Esophagus muscularis mucosa (tissue), 4 donors: ENCODE measurements at regions not wholly inside any gene's neighbourhood (a gene's known extent, or its start where the extent isn't known, plus 50 kb on each side); places are given as distances from the start of the nearest gene placed in this dataset.
A peak's percentile ranks its signal among the peaks of the same experiment; 100 is the strongest.

Experiments used
- DNase-seq: peaks from one replicate; pipeline ENCODE4 v3.0.0-alpha.2; 2017; ENCODE audit errors: extremely low spot score
- H3K27ac ChIP-seq, 4 donors: fragments of 200-600 bp; sonication (generic); replicated peaks in 1 of 4; 1 replicate in 3 of 4; 2 replicates in 1 of 4; pipeline ENCODE4 v1.5.1; 2016 to 2019; ENCODE audit warnings: mild to moderate bottlenecking in 1 of 4
- H3K27me3 ChIP-seq, 4 donors: fragments of 200-600 bp; sonication (generic); one replicate each; pipeline versions ENCODE4 v1.5.1 to v1.6.0; 2016 to 2019
- H3K36me3 ChIP-seq, 4 donors: fragments of 200-600 bp; sonication (generic); one replicate each; pipeline ENCODE4 v1.5.1; 2016 to 2019
- H3K4me1 ChIP-seq, 4 donors: fragments of 200-600 bp; sonication (generic); one replicate each; pipeline ENCODE4 v1.5.1; 2016 to 2019
- H3K4me3 ChIP-seq, 4 donors: fragments of 200-600 bp; sonication (generic); 1 replicate in 2 of 4; 2 replicates in 2 of 4; pipeline ENCODE4 v1.5.1; 2016 to 2019; ENCODE audit warnings: mild to moderate bottlenecking in 4 of 4, moderate library complexity in 1 of 4
- H3K9me3 ChIP-seq, 4 donors: fragments of 200-600 bp; sonication (generic); 1 replicate in 3 of 4; 2 replicates in 1 of 4; pipeline ENCODE4 v1.5.1; 2016 to 2019
- CTCF ChIP-seq, 3 experiments: fragments of 200-600 bp in 2 of 3; fragments of 450-650 bp in 1 of 3; sonication (generic) in 2 of 3; IDR thresholded peaks; one replicate each; pipeline ENCODE4 v1.5.1; 2017 to 2019; ENCODE audit warnings: antibody characterized with exemption in 3 of 3, mild to moderate bottlenecking in 2 of 3, moderate library complexity in 1 of 3
- EP300 ChIP-seq: sonication (generic); formaldehyde crosslinking; IDR thresholded peaks from one replicate; pipeline ENCODE4 v1.6.1; 2017; ENCODE audit warnings: antibody characterized with exemption
- POLR2A ChIP-seq: fragments of 450-650 bp; IDR thresholded peaks from one replicate; pipeline ENCODE4 v1.6.1; 2017; ENCODE audit warnings: antibody characterized with exemption, moderate library complexity, mild to moderate bottlenecking, low read depth
- POLR2AphosphoS5 ChIP-seq, 2 donors: sonication (generic); formaldehyde crosslinking; IDR thresholded peaks; one replicate each; pipeline ENCODE4 v1.6.1; 2017; ENCODE audit warnings: antibody characterized with exemption in 2 of 2
- WGBS: methylation state at CpG from one replicate; pipeline ENCODE4 v1.1.5; 2018; 5-methylcytosine and 5-hydroxymethylcytosine counted together
- intact Hi-C: fragments of 100-400 bp; cut with DNase I; formaldehyde crosslinking; loops from one replicate; pipeline ENCODE4 v1.15.1; 2023

- no peaks in the 10 kb centered on the region for H3K4me1 ChIP-seq
- H3K36me3 ChIP-seq: no peaks in the 10 kb centered on the region
- H3K4me3 ChIP-seq: no peak overlapping the region
- DNase-seq: no peak
- H3K27me3 ChIP-seq: peaks cover 0 to 6% (median 0%) of the 10 kb centered on the region in 4 donors
- intact Hi-C loops: no loop called here
- WGBS: 75% methylated on average over 6 of the region's 6 CpGs
- no peak for TF ChIP-seq CTCF (IDR thresholded peaks at IDR 0.05)
- TF ChIP-seq POLR2AphosphoS5 (IDR thresholded peaks at IDR 0.05): no peak
- no peak for TF ChIP-seq POLR2A
- TF ChIP-seq EP300: no peak
- no peak overlapping the region for H3K27ac ChIP-seq
- no peaks in the 10 kb centered on the region for H3K9me3 ChIP-seq
Measured at GRCh38 chr18:62634979-62635630, 80.2 kb upstream of the PHLPP1 start.

DNA sequence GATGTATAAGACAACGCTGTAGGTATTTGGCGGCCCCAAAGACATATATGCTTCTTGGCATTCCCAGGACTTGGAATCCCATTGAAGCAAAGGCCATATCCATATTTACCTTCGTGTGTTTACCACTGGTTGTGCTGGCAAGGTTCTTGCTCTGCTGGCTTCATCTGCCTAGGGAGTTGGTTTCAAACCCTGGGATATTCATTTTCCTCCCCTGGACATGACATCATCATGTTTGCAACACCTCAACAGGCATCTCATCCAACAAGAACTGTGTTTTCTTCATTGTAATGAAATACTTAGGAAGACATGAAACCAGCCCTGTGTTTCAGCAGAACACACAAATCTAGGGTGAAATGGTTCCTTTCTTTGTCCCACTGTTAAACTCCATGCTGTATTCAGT is 77.9 kb upstream of the PHLPP1 start:
- 81% methylated on average over 3 of the region's 3 CpGs for WGBS
- no peak for DNase-seq
- Histone ChIP-seq H3K36me3 (no peaks in the 10 kb centered on the region), H3K27ac (no peak overlapping the region), H3K4me3 (no peak overlapping the region), H3K4me1 (no peaks in the 10 kb centered on the region), H3K27me3 (peaks cover 0 to 6% (median 0%) of the 10 kb centered on the region in 4 donors), H3K9me3 (no peaks in the 10 kb centered on the region)
- intact Hi-C loops: no loop called here
- no peak for TF ChIP-seq CTCF (IDR thresholded peaks at IDR 0.05)
- TF ChIP-seq EP300: no peak
- TF ChIP-seq POLR2A: no peak
- TF ChIP-seq POLR2AphosphoS5 (IDR thresholded peaks at IDR 0.05): no peak

DNA sequence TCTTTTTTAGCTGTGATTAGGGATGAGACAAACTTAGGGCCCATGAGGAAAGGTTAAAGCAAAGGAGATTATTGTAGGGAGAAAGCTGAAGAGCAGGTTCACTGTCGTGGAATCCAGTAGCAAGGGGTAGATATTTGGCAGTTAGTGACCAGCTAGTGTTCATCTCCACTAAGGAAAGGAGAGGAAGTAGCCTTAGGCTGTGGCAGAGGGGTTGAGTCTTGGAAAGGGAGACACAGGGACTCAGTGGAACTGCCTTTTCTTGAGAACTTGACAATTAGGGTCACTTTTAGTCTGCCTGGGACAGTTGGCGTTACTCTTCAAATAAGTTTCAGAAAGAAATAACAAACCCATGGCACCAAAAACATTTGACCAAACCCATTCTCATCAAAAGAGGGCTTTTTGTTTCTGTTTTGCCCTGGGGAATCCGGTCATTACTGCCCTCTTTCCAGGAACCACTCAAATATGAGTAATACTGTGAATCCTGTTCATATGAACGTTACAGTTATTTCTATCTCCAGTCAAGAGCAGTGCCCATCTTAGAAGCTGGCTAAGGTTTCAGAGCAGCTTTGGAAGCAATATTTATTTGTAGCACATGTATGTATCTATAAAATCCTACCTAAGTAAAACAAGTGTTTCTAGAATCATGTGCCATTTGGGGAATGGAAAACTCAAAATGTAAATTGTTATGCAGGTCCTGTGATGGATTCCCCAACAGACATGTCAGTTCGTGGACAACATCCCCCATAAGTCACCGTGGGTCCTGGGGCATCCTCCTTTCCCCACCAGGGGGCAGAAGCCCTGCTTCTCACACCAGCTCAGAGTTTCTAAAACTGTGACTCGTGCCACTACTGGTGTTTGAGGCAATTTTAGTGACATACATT is 77.3 kb upstream of the PHLPP1 start:
- peaks cover 0 to 6% (median 0%) of the 10 kb centered on the region in 4 donors for H3K27me3 ChIP-seq
- H3K4me3 ChIP-seq: no peak overlapping the region
- WGBS: 69% methylated on average over 7 of the region's 7 CpGs
- H3K4me1 ChIP-seq: peaks cover 0 to 6% (median 4%) of the 10 kb centered on the region in 4 donors
- no peaks in the 10 kb centered on the region for H3K36me3 ChIP-seq
- DNase-seq: no peak
- intact Hi-C loops: no loop called here
- H3K27ac ChIP-seq: no peak overlapping the region
- H3K9me3 ChIP-seq: no peaks in the 10 kb centered on the region
- TF ChIP-seq POLR2A: no peak
- TF ChIP-seq EP300: no peak
- TF ChIP-seq CTCF (IDR thresholded peaks at IDR 0.05): peak in 1 of 3 experiments; percentile 42
- TF ChIP-seq POLR2AphosphoS5 (IDR thresholded peaks at IDR 0.05): no peak

- H3K4me1 ChIP-seq: peaks cover 0 to 13% (median 9%) of the 10 kb centered on the region in 4 donors
- H3K9me3 ChIP-seq: no peaks in the 10 kb centered on the region
- peak overlapping the region in 2 of 4 donors; percentile 7 to 19 for H3K27ac ChIP-seq
- WGBS: 49% methylated on average over 5 of the region's 5 CpGs
- intact Hi-C loops: no loop called here
- H3K4me3 ChIP-seq: no peak overlapping the region
- H3K36me3 ChIP-seq: no peaks in the 10 kb centered on the region
- DNase-seq: no peak
- no peaks in the 10 kb centered on the region for H3K27me3 ChIP-seq
- TF ChIP-seq CTCF (IDR thresholded peaks at IDR 0.05) (no peak), POLR2AphosphoS5 (IDR thresholded peaks at IDR 0.05) (no peak), EP300 (no peak), POLR2A (no peak)
Measured at GRCh38 chr18:62643181-62643580, 72.2 kb upstream of the PHLPP1 start.
